Spleen (tissue), 11 donors: ENCODE measurements at regions not wholly inside any gene's neighbourhood (a gene's known extent, or its start where the extent isn't known, plus 50 kb on each side); places are given as distances from the start of the nearest gene placed in this dataset.

Source experiments
- DNase-seq: peaks from one replicate; pipeline ENCODE4 v3.0.0-alpha.2; 2020
- H3K27ac ChIP-seq, 8 donors: fragments of 200-600 bp; sonication (generic) in 7 of 8; 1 replicate in 4 of 8; 2 replicates in 4 of 8; pipeline versions ENCODE4 v1.5.0 to v1.8.0; 2016 to 2021; ENCODE audit warnings: inconsistent platforms in 4 of 8, mild to moderate bottlenecking in 4 of 8, moderate library complexity in 1 of 8
- H3K27me3 ChIP-seq, 7 donors: fragments of 200-600 bp; sonication (generic) in 6 of 7; replicated peaks in 1 of 7; 1 replicate in 4 of 7; 2 replicates in 3 of 7; pipeline versions ENCODE4 v1.5.0 to v1.8.0; 2016 to 2021; ENCODE audit warnings: inconsistent platforms in 3 of 7, mild to moderate bottlenecking in 1 of 7
- H3K36me3 ChIP-seq, 6 donors: fragments of 200-600 bp; sonication (generic) in 5 of 6; 1 replicate in 4 of 6; 2 replicates in 2 of 6; pipeline versions ENCODE4 v1.5.0 to v1.8.0; 2016 to 2021; ENCODE audit warnings: inconsistent platforms in 2 of 6
- H3K4me1 ChIP-seq, 6 donors: fragments of 200-600 bp; sonication (generic) in 5 of 6; 1 replicate in 3 of 6; 2 replicates in 3 of 6; pipeline versions ENCODE4 v1.5.0 to v1.8.0; 2016 to 2021; ENCODE audit warnings: inconsistent platforms in 3 of 6
- H3K4me3 ChIP-seq, 8 donors: fragments of 200-600 bp; sonication (generic) in 7 of 8; 1 replicate in 4 of 8; 2 replicates in 4 of 8; pipeline versions ENCODE4 v1.5.0 to v1.8.0; 2016 to 2021; ENCODE audit warnings: inconsistent platforms in 4 of 8, mild to moderate bottlenecking in 4 of 8, moderate library complexity in 2 of 8
- H3K9me3 ChIP-seq, 8 donors: fragments of 200-600 bp; sonication (generic) in 7 of 8; 1 replicate in 4 of 8; 2 replicates in 4 of 8; pipeline versions ENCODE4 v1.5.0 to v1.8.0; 2016 to 2021; ENCODE audit warnings: inconsistent platforms in 4 of 8
- CTCF ChIP-seq, 11 experiments: fragments of 200-600 bp in 7 of 11; fragments of 450-650 bp in 4 of 11; sonication (generic) in 4 of 11; IDR thresholded peaks in 8 of 11; conservative IDR thresholded peaks in 3 of 11; 1 replicate in 7 of 11; 2 replicates in 4 of 11; pipeline versions ENCODE4 v1.4.0 to v1.8.0; 2016 to 2021; ENCODE audit warnings: antibody characterized with exemption in 11 of 11, inconsistent platforms in 4 of 11, mild to moderate bottlenecking in 1 of 11
- POLR2A ChIP-seq, 3 donors: fragments of 450-650 bp; IDR thresholded peaks; one replicate each; pipeline ENCODE4 v1.5.1; 2017; ENCODE audit warnings: antibody characterized with exemption in 3 of 3, mild to moderate bottlenecking in 1 of 3
- POLR2AphosphoS5 ChIP-seq, 3 donors: sonication (generic); formaldehyde crosslinking; IDR thresholded peaks; one replicate each; pipeline ENCODE4 v1.5.1; 2017; ENCODE audit warnings: antibody characterized with exemption in 3 of 3
- WGBS, 5 donors: extraction: QIAGEN DNeasy Blood & Tissue Kit in 3 of 5; methylation state at CpG; one replicate each; pipeline versions ENCODE4 v1.1.5 to v1.1.7; 2013 to 2018; 5-methylcytosine and 5-hydroxymethylcytosine counted together
- intact Hi-C: fragments of 100-400 bp; cut with DNase I; formaldehyde crosslinking; loops from one replicate; pipeline ENCODE4 v1.15.0; 2023; ENCODE audit warnings: low total_unique reads
- donor health status: healthy with polysubstance abuse.
- donor health status: DM: no; HTN: no; CAD: no; lungs with moderate emphysema.
- donor health status: DM: no; HTN: no; CAD: no.
- donor health status: Bipolar disorder and iron deficiency.
- donor health status: healthy.
- donor health status: DM: no; HTN: no; CAD: no.
- donor health status: DM: yes; HTN: yes; CAD: no.

GRCh38 chr14:61872452-61872851 is 110.2 kb downstream of the SNAPC1 start:
- H3K9me3 ChIP-seq: peaks cover 0 to 19% (median 12%) of the 10 kb centered on the region in 8 donors
- no peaks in the 10 kb centered on the region for H3K36me3 ChIP-seq
- no peak for TF ChIP-seq POLR2AphosphoS5 (IDR thresholded peaks at IDR 0.05)
- 22 to 52% (median 37%) methylated on average over 1 of the region's 1 CpG for WGBS, 5 donors
- DNase-seq: no peak
- H3K27me3 ChIP-seq: peaks cover 0 to 7% (median 0%) of the 10 kb centered on the region in 7 donors
- H3K4me3 ChIP-seq: no peak overlapping the region
- peaks cover 0 to 16% (median 8%) of the 10 kb centered on the region in 6 donors for H3K4me1 ChIP-seq
- intact Hi-C loops: no loop called here
- no peak overlapping the region for H3K27ac ChIP-seq

- H3K27ac ChIP-seq: no peak overlapping the region
Measured at GRCh38 chr14:61875483-61875882, 113.3 kb downstream of the SNAPC1 start.

DNA sequence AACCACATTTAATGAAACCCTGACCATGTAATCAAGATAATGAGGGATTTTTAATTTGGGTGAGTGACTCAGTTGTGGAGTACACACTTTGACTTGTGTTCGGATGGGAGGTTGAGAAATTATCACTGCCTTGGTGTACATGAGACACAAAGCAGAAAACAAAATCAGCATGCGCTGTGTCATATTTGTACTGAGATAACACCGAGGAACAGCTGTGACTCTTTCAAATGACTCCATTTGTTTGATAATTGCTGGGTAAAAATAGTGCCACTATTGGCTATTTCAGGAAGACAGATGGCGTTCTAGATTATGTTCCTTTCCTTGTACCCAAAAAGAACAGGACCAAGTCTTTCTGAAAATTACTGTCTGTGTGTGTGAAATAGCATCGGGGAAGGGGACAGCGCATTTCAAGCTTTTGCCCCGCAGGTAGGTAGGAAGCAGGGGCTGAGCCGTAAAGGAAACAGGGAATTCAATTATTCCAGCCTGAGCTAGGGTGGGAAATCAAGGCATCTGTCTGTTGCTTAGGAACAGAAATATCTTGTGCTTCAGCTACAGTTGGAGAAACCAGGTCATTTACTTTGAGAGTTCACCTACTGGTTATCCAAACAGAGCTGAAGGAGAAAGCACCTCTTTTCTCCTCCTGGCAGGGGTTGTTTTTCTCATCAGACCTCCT is 114.3 kb downstream of the SNAPC1 start:
- WGBS, 5 donors: 50 to 67% (median 60%) methylated on average over 8 of the region's 8 CpGs
- TF ChIP-seq POLR2A (IDR thresholded peaks at IDR 0.05): no peak
- TF ChIP-seq CTCF (IDR thresholded peaks at IDR 0.05 in 8 of 11, conservative IDR thresholded peaks at IDR 0.05 in 3 of 11): no peak
- no peak for TF ChIP-seq POLR2AphosphoS5 (IDR thresholded peaks at IDR 0.05)
- DNase-seq: no peak
- no peak overlapping the region for H3K27ac ChIP-seq
- H3K4me3 ChIP-seq: no peak overlapping the region
- H3K27me3 ChIP-seq: peaks cover 0 to 7% (median 0%) of the 10 kb centered on the region in 7 donors
- H3K36me3 ChIP-seq: no peaks in the 10 kb centered on the region
- intact Hi-C loops: no loop called here
- peaks cover 0 to 12% (median 4%) of the 10 kb centered on the region in 6 donors for H3K4me1 ChIP-seq
- H3K9me3 ChIP-seq: peaks cover 0 to under 1% (median 0%) of the 10 kb centered on the region in 8 donors

More at GRCh38 chr14:61875483-61875882, 113.3 kb downstream of the SNAPC1 start:
- WGBS, 5 donors: 97 to 100% (median 100%) methylated on average over 1 of the region's 1 CpG
- Histone ChIP-seq H3K9me3 (peaks cover 0 to 11% (median 9%) of the 10 kb centered on the region in 8 donors), H3K36me3 (no peaks in the 10 kb centered on the region), H3K4me1 (peaks cover 0 to 12% (median 4%) of the 10 kb centered on the region in 6 donors), H3K27me3 (peaks cover 0 to 7% (median 0%) of the 10 kb centered on the region in 7 donors), H3K4me3 (no peak overlapping the region)
- intact Hi-C loops: no loop called here
- TF ChIP-seq POLR2A (IDR thresholded peaks at IDR 0.05): no peak
- no peak for TF ChIP-seq CTCF (IDR thresholded peaks at IDR 0.05 in 8 of 11, conservative IDR thresholded peaks at IDR 0.05 in 3 of 11)
- DNase-seq: no peak

DNA sequence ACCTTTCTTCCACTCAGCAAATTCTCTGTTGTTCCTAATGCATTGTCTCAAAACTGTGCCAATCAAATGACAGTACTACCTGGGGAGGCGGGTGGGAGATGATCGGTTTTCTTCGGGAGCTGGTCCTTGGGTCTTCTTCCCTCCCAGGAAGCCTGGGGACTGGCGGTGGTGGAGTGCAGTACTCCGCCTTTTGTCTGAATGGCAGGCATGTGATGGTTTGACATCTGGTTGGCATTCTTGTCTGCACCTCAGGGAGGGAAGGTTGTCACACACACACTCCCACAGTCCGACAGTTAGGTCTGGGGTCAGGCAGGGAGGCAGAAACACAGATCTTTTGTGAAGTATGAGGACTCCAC is 114.8 kb downstream of the SNAPC1 start:
- no peak overlapping the region for H3K27ac ChIP-seq
- 74 to 94% (median 89%) methylated on average over 6 of the region's 6 CpGs for WGBS, 5 donors
- no peak for DNase-seq
- H3K36me3 ChIP-seq: no peaks in the 10 kb centered on the region
- intact Hi-C loops: no loop called here
- TF ChIP-seq POLR2A (IDR thresholded peaks at IDR 0.05): no peak
- TF ChIP-seq POLR2AphosphoS5 (IDR thresholded peaks at IDR 0.05): no peak
- no peak for TF ChIP-seq CTCF (IDR thresholded peaks at IDR 0.05 in 8 of 11, conservative IDR thresholded peaks at IDR 0.05 in 3 of 11)
- peaks cover 0 to 9% (median 3%) of the 10 kb centered on the region in 6 donors for H3K4me1 ChIP-seq
- H3K9me3 ChIP-seq: no peaks in the 10 kb centered on the region
- no peak overlapping the region for H3K4me3 ChIP-seq
- peaks cover 0 to 7% (median 0%) of the 10 kb centered on the region in 7 donors for H3K27me3 ChIP-seq
